ENCODE measurements at regions not wholly inside any gene's neighbourhood (a gene's known extent, or its start where the extent isn't known, plus 50 kb on each side); places are given as distances from the start of the nearest gene placed in this dataset.
"Not testable (repeated sequence)": the region's sequence is repeated elsewhere in the genome, so short reads cannot be mapped to it uniquely, and the experiment has no call there.

- in situ Hi-C loops (cut with HindIII; ENCODE audit: low pct_ligation_motif_present, low sequenced_read_pairs): no loop called here
- H3K4me3 ChIP-seq (ENCODE audit: low read depth, low read length): no peak overlapping the region
- DNase-seq: no peak
- TF ChIP-seq CTCF (IDR thresholded peaks at IDR 0.05; ENCODE audit: low read depth, low read length, missing control alignments): no peak
- no peaks in the 10 kb centered on the region for H3K27me3 ChIP-seq (replicated peaks)
- H3K36me3 ChIP-seq (replicated peaks): no peaks in the 10 kb centered on the region
- no peak overlapping the region for H3K27ac ChIP-seq
Observed at GRCh38 chr4:117574085-117574484, 460.2 kb upstream of the NDST3 start.

- no peak for DNase-seq
- in situ Hi-C loops (cut with HindIII; ENCODE audit: low pct_ligation_motif_present, low sequenced_read_pairs): no loop called here
- no peak for TF ChIP-seq CTCF (IDR thresholded peaks at IDR 0.05; ENCODE audit: low read depth, low read length, missing control alignments)
- Histone ChIP-seq H3K27me3 (replicated peaks) (no peaks in the 10 kb centered on the region), H3K4me3 (ENCODE audit: low read depth, low read length) (no peak overlapping the region), H3K36me3 (replicated peaks) (no peaks in the 10 kb centered on the region), H3K27ac (no peak overlapping the region)
Observed at GRCh38 chr4:117575850-117576249, 458.4 kb upstream of the NDST3 start.

- Histone ChIP-seq H3K27ac (no peak overlapping the region), H3K4me3 (ENCODE audit: low read depth, low read length) (no peak overlapping the region), H3K36me3 (replicated peaks) (no peaks in the 10 kb centered on the region), H3K27me3 (replicated peaks) (no peaks in the 10 kb centered on the region)
- in situ Hi-C loops (cut with HindIII; ENCODE audit: low pct_ligation_motif_present, low sequenced_read_pairs): no loop called here
- no peak for DNase-seq
- TF ChIP-seq CTCF (IDR thresholded peaks at IDR 0.05; ENCODE audit: low read depth, low read length, missing control alignments): no peak
Observed at GRCh38 chr4:117577686-117578311, 456.5 kb upstream of the NDST3 start.

- no peak for TF ChIP-seq CTCF (IDR thresholded peaks at IDR 0.05; ENCODE audit: low read depth, low read length, missing control alignments)
- Histone ChIP-seq H3K36me3 (replicated peaks) (no peaks in the 10 kb centered on the region), H3K27me3 (replicated peaks) (no peaks in the 10 kb centered on the region), H3K4me3 (ENCODE audit: low read depth, low read length) (no peak overlapping the region), H3K27ac (no peak overlapping the region)
- DNase-seq: no peak
- in situ Hi-C loops (cut with HindIII; ENCODE audit: low pct_ligation_motif_present, low sequenced_read_pairs): no loop called here
Observed at GRCh38 chr4:117588771-117589170, 445.5 kb upstream of the NDST3 start.

- H3K36me3 ChIP-seq (replicated peaks): no peaks in the 10 kb centered on the region
- in situ Hi-C loops (cut with HindIII; ENCODE audit: low pct_ligation_motif_present, low sequenced_read_pairs): no loop called here
- no peak overlapping the region for H3K27ac ChIP-seq
- H3K27me3 ChIP-seq (replicated peaks): no peaks in the 10 kb centered on the region
- DNase-seq: no peak
- TF ChIP-seq CTCF (IDR thresholded peaks at IDR 0.05; ENCODE audit: low read depth, low read length, missing control alignments): no peak
- H3K4me3 ChIP-seq (ENCODE audit: low read depth, low read length): no peak overlapping the region
Observed at GRCh38 chr4:117596917-117597480, 437.3 kb upstream of the NDST3 start.

GRCh38 chr4:117599393-117599792, 434.9 kb upstream of the NDST3 start:
- DNase-seq; H3K27ac ChIP-seq; H3K36me3 ChIP-seq (replicated peaks); in situ Hi-C loops (cut with HindIII; ENCODE audit: low pct_ligation_motif_present, low sequenced_read_pairs); H3K27me3 ChIP-seq (replicated peaks); H3K4me3 ChIP-seq (ENCODE audit: low read depth, low read length): not testable (repeated sequence)

GRCh38 chr4:117600936-117601335, 433.4 kb upstream of the NDST3 start:
- H3K4me3 ChIP-seq (ENCODE audit: low read depth, low read length); H3K36me3 ChIP-seq (replicated peaks); H3K27me3 ChIP-seq (replicated peaks); in situ Hi-C loops (cut with HindIII; ENCODE audit: low pct_ligation_motif_present, low sequenced_read_pairs); H3K27ac ChIP-seq; DNase-seq: not testable (repeated sequence)
